RCC 7860 (cell line): ENCODE measurements at regions not wholly inside any gene's neighbourhood (a gene's known extent, or its start where the extent isn't known, plus 50 kb on each side); places are given as distances from the start of the nearest gene placed in this dataset.

Source experiments
- DNase-seq: peaks from one replicate; pipeline ENCODE4 v3.0.0-alpha.2; 2015; ENCODE audit warnings: low spot score
- FAIRE-seq: peaks from 2 replicates; lab custom pipeline; 2012; peaks lifted over from hg19 to GRCh38; lab: Jason Lieb, UNC

DNA sequence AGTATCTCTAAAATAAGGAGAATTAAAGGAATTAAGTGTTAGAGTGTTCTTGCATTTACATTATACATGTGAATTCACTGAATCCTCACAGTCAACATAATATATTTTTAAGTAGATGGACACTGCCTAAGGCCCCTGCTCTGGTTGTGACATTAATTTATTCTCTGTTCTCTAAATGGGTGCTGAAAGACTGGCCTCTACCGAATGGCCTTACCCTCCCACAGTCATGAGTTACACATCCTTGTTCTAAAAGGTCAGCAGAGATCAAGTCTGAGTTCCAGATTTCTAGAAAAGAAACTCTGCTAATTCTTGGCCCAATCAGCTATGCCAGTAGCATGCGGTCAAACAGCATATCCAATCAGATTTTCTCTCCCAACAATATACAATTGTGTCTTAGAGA, 193.2 kb downstream of the TM2D1 start:
- no peak for DNase-seq
- no peak for FAIRE-seq

- FAIRE-seq (no peak), DNase-seq (no peak)
These were observed 200.9 kb downstream of the TM2D1 start for GRCh38 chr1:61523893-61524605.

DNA sequence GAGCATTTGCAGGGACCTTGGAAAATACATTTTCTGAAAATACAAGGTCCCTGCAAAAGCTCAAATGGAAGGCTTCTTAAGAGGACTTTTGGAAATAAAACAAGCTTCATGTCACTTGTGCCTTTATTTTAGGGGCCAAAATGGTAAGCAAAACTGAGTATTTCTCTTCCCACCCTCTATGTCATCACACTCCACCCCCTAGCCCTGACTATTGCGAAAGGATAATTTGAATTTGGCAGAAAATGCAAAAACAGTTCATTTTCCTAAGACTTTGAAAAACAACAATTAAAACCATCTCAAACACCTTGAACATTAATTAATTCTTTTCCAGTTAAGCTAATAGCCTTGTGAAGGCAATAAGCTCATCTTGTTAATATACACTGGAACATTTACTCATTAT, 201.7 kb downstream of the TM2D1 start:
- no peak for FAIRE-seq
- DNase-seq: no peak

DNA sequence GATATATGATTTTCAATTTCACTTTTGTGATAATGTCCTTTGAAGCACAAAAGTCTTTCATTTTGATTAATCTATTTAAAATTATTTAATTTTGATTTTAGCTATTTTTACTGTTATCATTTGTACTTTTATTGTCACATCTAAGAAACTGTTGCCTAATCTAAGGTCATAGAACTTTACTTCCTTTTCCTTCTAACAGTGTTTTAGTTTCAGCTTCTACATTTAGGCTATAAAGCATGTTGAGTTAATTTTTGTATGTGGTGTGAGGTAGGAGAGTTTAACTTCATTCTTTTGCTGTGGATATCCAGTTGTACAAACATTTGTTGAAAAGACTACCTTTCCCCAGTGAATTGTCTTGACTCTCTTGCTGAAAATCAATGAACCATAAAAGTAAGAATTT, 204.5 kb downstream of the TM2D1 start:
- FAIRE-seq (no peak), DNase-seq (no peak)

- FAIRE-seq (no peak), DNase-seq (no peak)
These were observed 205.3 kb downstream of the TM2D1 start for GRCh38 chr1:61519631-61520030.

- no peak for DNase-seq
These were observed 206.1 kb downstream of the TM2D1 start for GRCh38 chr1:61518670-61519400.

DNA sequence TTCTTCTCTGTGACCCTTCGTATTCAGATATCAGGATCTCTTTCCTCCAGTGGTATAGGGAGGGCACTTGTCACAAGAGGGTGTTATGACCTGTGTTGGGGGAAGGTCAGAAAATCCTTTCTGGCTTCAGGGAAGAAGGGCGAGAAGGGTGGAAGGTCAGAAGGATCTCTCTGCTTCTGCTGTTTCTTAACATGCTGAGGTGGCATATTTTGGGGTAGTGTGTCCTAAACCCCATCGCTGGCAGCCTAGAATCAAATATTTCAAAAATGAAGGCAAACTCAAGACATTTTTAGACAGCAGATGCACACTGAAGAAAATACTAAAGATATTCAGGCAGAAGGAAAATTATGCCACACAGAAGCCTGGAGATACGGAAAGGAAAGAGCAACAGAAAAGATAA, 207.6 kb downstream of the TM2D1 start:
- DNase-seq (no peak), FAIRE-seq (no peak)

More at GRCh38 chr1:61518670-61519400, 206.1 kb downstream of the TM2D1 start:
- no peak for FAIRE-seq

- no peak for DNase-seq
- no peak for FAIRE-seq
These were observed 209.8 kb downstream of the TM2D1 start for GRCh38 chr1:61515096-61515495.
